ENCODE measurements at regions not wholly inside any gene's neighbourhood (a gene's known extent, or its start where the extent isn't known, plus 50 kb on each side); places are given as distances from the start of the nearest gene placed in this dataset.

DNA sequence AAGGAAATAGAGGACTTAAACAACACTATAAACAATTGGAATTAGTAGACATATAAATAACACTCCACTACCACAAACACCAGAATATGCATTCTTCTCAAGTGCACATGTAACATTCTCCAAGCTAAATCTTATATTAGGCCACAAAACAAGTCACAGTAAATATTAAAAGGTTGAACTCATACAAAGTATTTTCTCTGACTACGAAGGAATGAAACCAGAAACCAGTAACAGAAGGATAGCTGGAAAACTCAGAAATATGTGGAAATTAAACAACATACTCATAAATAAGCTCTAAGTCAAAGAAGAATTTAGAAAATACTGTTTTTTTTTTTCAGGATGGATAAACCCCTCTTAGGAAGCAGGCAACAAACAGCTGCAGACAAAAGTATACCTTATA lies 77.4 kb upstream of the IGFBP3 start:
- no peak for DNase-seq
- intact Hi-C loops (cut with DNase I), result no loop called here
- no peaks in the 10 kb centered on the region for H3K4me1 ChIP-seq

DNA sequence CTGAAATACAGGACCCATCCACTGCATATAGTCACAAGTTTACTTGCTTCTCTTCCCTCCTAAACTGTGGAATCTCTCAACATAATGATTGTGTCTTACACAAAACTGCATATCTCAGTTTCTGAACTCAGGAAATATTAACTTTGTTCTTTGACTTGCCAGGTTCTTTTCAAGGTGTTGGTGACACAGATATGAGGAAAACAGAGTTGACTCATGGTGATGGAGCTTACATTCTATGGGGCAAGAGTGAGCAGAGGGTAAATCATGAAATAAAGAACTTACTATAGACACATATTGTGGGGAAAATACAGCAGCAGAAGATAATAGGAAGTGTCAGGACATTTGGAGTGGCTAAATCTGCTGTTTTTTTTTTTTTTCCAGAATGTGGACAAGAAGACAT lies 72.5 kb upstream of the IGFBP3 start:
- no peak overlapping the region for H3K27ac ChIP-seq
- ATAC-seq (no peak), DNase-seq (no peak)
- no peaks in the 10 kb centered on the region for H3K4me1 ChIP-seq
- no peak overlapping the region for H3K4me3 ChIP-seq
- intact Hi-C loops (cut with DNase I), result no loop called here
- peaks cover 0 to 5% (median 0%) of the 10 kb centered on the region in 3 donors for H3K9me3 ChIP-seq
- H3K27me3 ChIP-seq, result no peaks in the 10 kb centered on the region
- TF ChIP-seq, protein P1, sequence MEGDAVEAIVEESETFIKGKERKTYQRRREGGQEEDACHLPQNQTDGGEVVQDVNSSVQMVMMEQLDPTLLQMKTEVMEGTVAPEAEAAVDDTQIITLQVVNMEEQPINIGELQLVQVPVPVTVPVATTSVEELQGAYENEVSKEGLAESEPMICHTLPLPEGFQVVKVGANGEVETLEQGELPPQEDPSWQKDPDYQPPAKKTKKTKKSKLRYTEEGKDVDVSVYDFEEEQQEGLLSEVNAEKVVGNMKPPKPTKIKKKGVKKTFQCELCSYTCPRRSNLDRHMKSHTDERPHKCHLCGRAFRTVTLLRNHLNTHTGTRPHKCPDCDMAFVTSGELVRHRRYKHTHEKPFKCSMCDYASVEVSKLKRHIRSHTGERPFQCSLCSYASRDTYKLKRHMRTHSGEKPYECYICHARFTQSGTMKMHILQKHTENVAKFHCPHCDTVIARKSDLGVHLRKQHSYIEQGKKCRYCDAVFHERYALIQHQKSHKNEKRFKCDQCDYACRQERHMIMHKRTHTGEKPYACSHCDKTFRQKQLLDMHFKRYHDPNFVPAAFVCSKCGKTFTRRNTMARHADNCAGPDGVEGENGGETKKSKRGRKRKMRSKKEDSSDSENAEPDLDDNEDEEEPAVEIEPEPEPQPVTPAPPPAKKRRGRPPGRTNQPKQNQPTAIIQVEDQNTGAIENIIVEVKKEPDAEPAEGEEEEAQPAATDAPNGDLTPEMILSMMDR (IDR thresholded peaks at IDR 0.05), result no peak
- TF ChIP-seq POLR2A (IDR thresholded peaks at IDR 0.05), result no peak
- H3K36me3 ChIP-seq (replicated peaks in 1 of 2; ENCODE audit: insufficient read depth in 1 of 2, low read depth in 2 of 2), result no peaks in the 10 kb centered on the region

More for the DNA sequence above, 77.4 kb upstream of the IGFBP3 start:
- H3K27ac ChIP-seq, result no peak overlapping the region
- peaks cover 0 to 12% (median 0%) of the 10 kb centered on the region in 3 donors for H3K9me3 ChIP-seq
- ATAC-seq, result no peak
- no peak overlapping the region for H3K4me3 ChIP-seq
- TF ChIP-seq, protein P1 (IDR thresholded peaks at IDR 0.05), result no peak
- TF ChIP-seq POLR2A (IDR thresholded peaks at IDR 0.05), result no peak
- H3K27me3 ChIP-seq, result no peaks in the 10 kb centered on the region
- 63 to 78% methylated on average over 1 of the region's 1 CpG for WGBS, 2 donors
- no peaks in the 10 kb centered on the region for H3K36me3 ChIP-seq (replicated peaks in 1 of 2; ENCODE audit: insufficient read depth in 1 of 2, low read depth in 2 of 2)

DNA sequence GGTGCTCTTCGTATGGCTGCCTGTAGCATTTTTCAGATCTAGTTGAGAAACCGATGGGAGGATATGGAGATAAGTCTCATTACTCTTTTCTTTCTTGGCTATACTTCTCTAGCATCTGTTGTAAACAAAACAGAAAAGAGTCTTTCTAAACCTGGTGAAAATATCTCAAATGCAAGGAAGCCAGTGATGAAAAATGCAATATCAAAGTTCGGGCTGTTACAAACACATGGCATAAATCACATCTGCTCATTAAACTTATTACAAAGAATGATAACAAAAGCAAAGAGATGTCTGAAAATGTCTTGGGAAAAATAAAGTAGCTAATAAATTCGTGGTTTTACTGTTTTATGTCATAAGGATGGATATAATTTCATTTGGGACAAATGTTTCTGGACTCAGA lies 71.8 kb upstream of the IGFBP3 start:
- no peak overlapping the region for H3K27ac ChIP-seq
- no peaks in the 10 kb centered on the region for H3K36me3 ChIP-seq (replicated peaks in 1 of 2; ENCODE audit: insufficient read depth in 1 of 2, low read depth in 2 of 2)
- intact Hi-C loops (cut with DNase I), result no loop called here
- H3K27me3 ChIP-seq, result no peaks in the 10 kb centered on the region
- H3K4me3 ChIP-seq, result no peak overlapping the region
- DNase-seq (no peak), ATAC-seq (no peak)
- TF ChIP-seq, protein P1 (IDR thresholded peaks at IDR 0.05), result no peak
- TF ChIP-seq POLR2A (IDR thresholded peaks at IDR 0.05), result no peak
- peaks cover 0 to 5% (median 0%) of the 10 kb centered on the region in 3 donors for H3K9me3 ChIP-seq
- no peaks in the 10 kb centered on the region for H3K4me1 ChIP-seq
- 44 to 55% methylated on average over 4 of the region's 4 CpGs for WGBS, 2 donors

- no peaks in the 10 kb centered on the region for H3K4me1 ChIP-seq
- no peak overlapping the region for H3K27ac ChIP-seq
- intact Hi-C loops (cut with DNase I), result no loop called here
- TF ChIP-seq, protein P1 (IDR thresholded peaks at IDR 0.05), result no peak
- no peak for TF ChIP-seq POLR2A (IDR thresholded peaks at IDR 0.05)
- no peaks in the 10 kb centered on the region for H3K36me3 ChIP-seq (replicated peaks in 1 of 2; ENCODE audit: insufficient read depth in 1 of 2, low read depth in 2 of 2)
- H3K4me3 ChIP-seq, result no peak overlapping the region
- no peaks in the 10 kb centered on the region for H3K27me3 ChIP-seq
- 20 to 22% methylated on average over 3 of the region's 3 CpGs for WGBS, 2 donors
- ATAC-seq, result no peak
- DNase-seq, result no peak
- H3K9me3 ChIP-seq, result peaks cover 0 to 5% (median 0%) of the 10 kb centered on the region in 3 donors
Measured at GRCh38 chr7:45990276-45990675, 69.2 kb upstream of the IGFBP3 start.

DNA sequence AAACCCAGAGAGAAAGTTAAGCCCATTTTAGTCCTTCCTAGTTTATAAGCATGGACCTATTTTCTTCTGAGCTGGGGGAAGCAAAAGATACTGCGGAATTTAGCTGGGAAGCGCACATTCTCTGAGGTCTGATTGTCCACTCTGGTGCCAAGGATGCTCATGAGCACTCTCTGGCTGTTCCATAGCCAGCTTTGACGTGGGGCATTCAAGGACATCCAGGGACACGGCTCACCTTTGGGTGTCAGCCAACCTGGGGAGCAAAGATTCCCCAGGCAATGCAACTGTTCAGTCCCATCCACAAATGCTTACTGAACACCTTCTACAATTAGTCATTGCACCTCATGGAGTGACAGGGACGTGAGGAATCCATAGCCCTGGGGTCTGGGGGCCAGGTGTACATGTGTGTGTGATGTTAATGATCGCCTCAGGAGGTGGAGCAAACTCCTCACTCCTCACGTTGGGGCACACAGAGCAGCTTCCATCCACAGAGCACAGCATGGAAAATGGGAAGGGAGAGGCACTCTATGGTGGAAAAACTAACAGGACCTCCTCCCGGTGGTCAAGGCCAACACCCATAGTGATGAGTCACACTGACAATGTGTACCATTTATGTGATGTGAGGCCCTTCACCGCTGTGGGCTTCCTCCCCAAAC lies 67.5 kb upstream of the IGFBP3 start:
- no peak for DNase-seq
- Histone ChIP-seq H3K27me3 (no peaks in the 10 kb centered on the region), H3K27ac (no peak overlapping the region), H3K4me1 (no peaks in the 10 kb centered on the region), H3K9me3 (no peaks in the 10 kb centered on the region), H3K4me3 (no peak overlapping the region), H3K36me3 (replicated peaks in 1 of 2; ENCODE audit: insufficient read depth in 1 of 2, low read depth in 2 of 2) (no peaks in the 10 kb centered on the region)
- intact Hi-C loops (cut with DNase I), result no loop called here
- TF ChIP-seq, protein P1 (IDR thresholded peaks at IDR 0.05), result no peak
- no peak for TF ChIP-seq POLR2A (IDR thresholded peaks at IDR 0.05)
- ATAC-seq, result no peak
- WGBS, 2 donors, result 56 to 58% methylated on average over 9 of the region's 9 CpGs
